B cell (primary cell): ENCODE measurements at regions not wholly inside any gene's neighbourhood (a gene's known extent, or its start where the extent isn't known, plus 50 kb on each side); places are given as distances from the start of the nearest gene placed in this dataset.

Source experiments
- ATAC-seq: fragments of 200-7000 bp; cut with Tn5 transposase; one replicate; pipeline ENCODE4 v1.10.0; 2021; ENCODE audit warnings: low read depth, mild to moderate bottlenecking, moderate number of reproducible peaks, moderate library complexity
- CTCF ChIA-PET: fragments of 350-600 bp; sonication (Branson Sonifier 250); formaldehyde crosslinking; loops from one replicate; lab custom pipeline; 2021; ENCODE audit warnings: antibody characterized with exemption, inconsistent platforms; lab: Charles Lee
- POLR2A ChIA-PET: fragments of 350-600 bp; sonication (Branson Sonifier 250); formaldehyde crosslinking; loops from one replicate; lab custom pipeline; 2021; ENCODE audit warnings: antibody characterized with exemption; lab: Charles Lee
- DNase-seq: peaks from one replicate; pipeline ENCODE4 v3.0.0; 2013
- H2AFZ ChIP-seq: 2 replicates; pipeline ENCODE4 v1.6.1; 2012; ENCODE audit warnings: mild to moderate bottlenecking, low read depth, low read length; ENCODE audit not compliant: insufficient read depth, poor library complexity, severe bottlenecking
- H3K27ac ChIP-seq, 2 donors: 1 replicate in 1 of 2; 2 replicates in 1 of 2; pipeline ENCODE4 v1.5.1; 2012 to 2013; ENCODE audit warnings: low read length in 2 of 2, mild to moderate bottlenecking in 2 of 2, moderate library complexity in 1 of 2
- H3K27me3 ChIP-seq, 4 experiments: fragments of 200-600 bp in 1 of 4; sonication (generic) in 1 of 4; replicated peaks in 1 of 4; 1 replicate in 2 of 4; 2 replicates in 2 of 4; pipeline versions ENCODE4 v1.6.1 to v1.7.0; 2013 to 2016; ENCODE audit warnings: low read length in 3 of 4, mild to moderate bottlenecking in 2 of 4, mixed read lengths in 1 of 4, moderate library complexity in 1 of 4; ENCODE audit not compliant: insufficient read depth in 4 of 4, control insufficient read depth in 3 of 4; ENCODE audit errors: control extremely low read depth in 1 of 4
- H3K36me3 ChIP-seq, 2 experiments: replicated peaks in 1 of 2; 1 replicate in 1 of 2; 2 replicates in 1 of 2; pipeline versions ENCODE4 v1.6.1 to v1.7.1; 2013; ENCODE audit warnings: low read length in 1 of 2; ENCODE audit not compliant: insufficient read depth in 2 of 2, control insufficient read depth in 1 of 2; ENCODE audit errors: control extremely low read depth in 1 of 2, extremely low read depth in 1 of 2
- H3K4me1 ChIP-seq, 2 donors: fragments of 200-600 bp in 1 of 2; sonication (generic) in 1 of 2; 1 replicate in 1 of 2; 2 replicates in 1 of 2; pipeline versions ENCODE4 v1.5.1 to v1.6.1; 2013 to 2017; ENCODE audit warnings: low read length in 2 of 2; ENCODE audit not compliant: control insufficient read depth in 2 of 2, insufficient read depth in 2 of 2
- H3K4me2 ChIP-seq: replicated peaks from 2 replicates; pipeline ENCODE3; 2012; ENCODE audit warnings: mild to moderate bottlenecking, low read depth, low read length; ENCODE audit not compliant: poor library complexity, severe bottlenecking
- H3K4me3 ChIP-seq, 5 experiments: fragments of 200-600 bp in 1 of 5; sonication (generic) in 1 of 5; 1 replicate in 3 of 5; 2 replicates in 2 of 5; pipeline versions ENCODE4 v1.5.1 to v1.7.0; 2011 to 2016; ENCODE audit warnings: low read length in 4 of 5, mild to moderate bottlenecking in 4 of 5, low read depth in 2 of 5, control low read depth in 1 of 5, moderate library complexity in 1 of 5; ENCODE audit not compliant: insufficient read depth in 1 of 5; ENCODE audit errors: control extremely low read depth in 1 of 5, extremely low read depth in 1 of 5
- H3K79me2 ChIP-seq: fragments of 200-600 bp; sonication (generic); one replicate; pipeline ENCODE4 v1.6.0; 2016; ENCODE audit warnings: low read length; ENCODE audit not compliant: control insufficient read depth, insufficient read depth
- H3K9ac ChIP-seq: fragments of 200-600 bp; sonication (generic); 2 replicates; pipeline ENCODE4 v1.6.1; 2017; ENCODE audit warnings: mild to moderate bottlenecking, low read length, moderate library complexity
- H3K9me3 ChIP-seq, 3 donors: one replicate each; pipeline versions ENCODE4 v1.6.1 to v1.7.1; 2013; ENCODE audit warnings: low read length in 2 of 3; ENCODE audit not compliant: control insufficient read depth in 2 of 3, insufficient read depth in 1 of 3; ENCODE audit errors: control extremely low read depth in 1 of 3
- H4K20me1 ChIP-seq: 2 replicates; pipeline ENCODE4 v1.6.0; 2012; ENCODE audit warnings: mild to moderate bottlenecking, low read length; ENCODE audit not compliant: insufficient read depth, control insufficient read depth, poor library complexity, severe bottlenecking
- H3K27ac Mint-ChIP-seq: one replicate; pipeline ENCODE4 v1.8.0; 2021; ENCODE audit warnings: mixed read lengths
- H3K27me3 Mint-ChIP-seq: one replicate; pipeline ENCODE4 v1.8.0; 2021; ENCODE audit warnings: mixed read lengths
- H3K4me1 Mint-ChIP-seq: one replicate; pipeline ENCODE4 v1.8.0; 2021; ENCODE audit warnings: mixed read lengths
- H3K4me3 Mint-ChIP-seq: one replicate; pipeline ENCODE4 v1.8.0; 2021; ENCODE audit warnings: mixed read lengths
- H3K9me3 Mint-ChIP-seq: one replicate; pipeline ENCODE4 v1.8.0; 2022; ENCODE audit warnings: mixed read lengths; ENCODE audit not compliant: insufficient read depth
- CTCF ChIP-seq: fragments of 200-600 bp; IDR thresholded peaks from one replicate; pipeline ENCODE4 v1.8.0; 2022; ENCODE audit warnings: antibody characterized with exemption, mild to moderate bottlenecking
- EZH2 ChIP-seq: IDR thresholded peaks from 2 replicates; pipeline ENCODE4 v1.6.1; 2012; ENCODE audit warnings: borderline replicate concordance, low read depth, mild to moderate bottlenecking, moderate library complexity, low read length; ENCODE audit not compliant: insufficient read depth, poor library complexity, severe bottlenecking
- WGBS: methylation state at CpG from one replicate; pipeline ENCODE4 v1.1.5; 2013; ENCODE audit warnings: missing lambda C conversion rate; ENCODE audit not compliant: insufficient coverage; 5-methylcytosine and 5-hydroxymethylcytosine counted together
- intact Hi-C: fragments of 100-400 bp; cut with micrococcal nuclease; formaldehyde crosslinking; loops from one replicate; pipeline ENCODE4 v1.10.0; 2022

- ATAC-seq: no peak
These were observed 636.1 kb downstream of the NTRK3 start for GRCh38 chr15:87620393-87620792.

More at GRCh38 chr15:87620393-87620792, 636.1 kb downstream of the NTRK3 start:
- ChIA-PET CTCF (no interaction called here), POLR2A (no interaction called here)
- intact Hi-C loops: no loop called here
- DNase-seq: no peak
- Histone ChIP-seq H3K9ac (no peak overlapping the region), H3K4me1 (no peaks in the 10 kb centered on the region), H4K20me1 (no peaks in the 10 kb centered on the region), H3K79me2 (no peaks in the 10 kb centered on the region), H3K4me2 (no peak overlapping the region), H3K9me3 (peaks cover 0 to 2% (median 1%) of the 10 kb centered on the region in 3 donors), H3K27ac (no peak overlapping the region), H3K4me3 (no peak overlapping the region), H3K36me3 (no peaks in the 10 kb centered on the region), H2AFZ (no peak overlapping the region), H3K27me3 (no peaks in the 10 kb centered on the region)
- Mint-ChIP-seq H3K27me3 (no peaks in the 10 kb centered on the region), H3K4me1 (no peaks in the 10 kb centered on the region), H3K4me3 (no peak overlapping the region), H3K9me3 (peaks cover 9% of the 10 kb centered on the region), H3K27ac (no peak overlapping the region)
- WGBS: no CpG with 5 or more reads among the region's 2 CpGs
- TF ChIP-seq EZH2 (no peak), CTCF (no peak)
